ENCODE measurements at regions not wholly inside any gene's neighbourhood (a gene's known extent, or its start where the extent isn't known, plus 50 kb on each side); places are given as distances from the start of the nearest gene placed in this dataset. TPM values are rescaled to one million over a fixed set of nuclear protein-coding genes. Genes with fewer than 3 reads are reported as not detected.

DNA sequence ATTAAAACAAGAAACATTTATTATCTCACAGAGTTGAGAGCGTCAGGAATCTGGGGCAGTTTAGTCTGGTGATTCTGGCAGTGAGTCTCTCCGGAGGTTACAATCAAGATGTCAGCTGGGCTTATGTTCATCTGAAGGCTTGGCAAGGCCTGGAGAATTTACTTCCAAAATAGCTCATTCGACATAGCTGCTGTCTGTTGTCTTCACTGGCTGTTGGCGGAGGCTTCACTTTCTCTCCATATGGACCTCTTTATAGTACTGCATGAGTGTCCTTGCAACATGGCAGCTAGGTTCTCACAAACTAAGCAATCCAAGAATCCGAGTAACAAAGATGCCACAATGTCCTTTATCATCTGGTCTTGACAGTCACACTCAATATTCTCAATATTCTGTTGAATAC, 70.2 kb upstream of the ADGRL3 start:
- no peak for DNase-seq (ENCODE audit: low spot score in 2 of 2, unreplicated experiment in 2 of 2)
- TF ChIP-seq CTCF (IDR thresholded peaks at IDR 0.05; ENCODE audit: unreplicated experiment): no peak
- no peak overlapping the region for H3K4me3 Mint-ChIP-seq
- peaks cover 1% of the 10 kb centered on the region for H3K4me1 Mint-ChIP-seq
- H3K9me3 Mint-ChIP-seq: peaks cover 18% of the 10 kb centered on the region
- no peak overlapping the region for H3K27ac Mint-ChIP-seq
- H3K27me3 Mint-ChIP-seq (ENCODE audit: low read depth): no peaks in the 10 kb centered on the region
- no peaks in the 10 kb centered on the region for H3K36me3 Mint-ChIP-seq

- Mint-ChIP-seq H3K36me3 (no peaks in the 10 kb centered on the region), H3K9me3 (no peaks in the 10 kb centered on the region)
Observed at GRCh38 chr4:61143461-61143860, 56.7 kb upstream of the ADGRL3 start.

GRCh38 chr4:61149278-61149677, 50.8 kb upstream of the ADGRL3 start:
- TF ChIP-seq CTCF (IDR thresholded peaks at IDR 0.05; ENCODE audit: unreplicated experiment): no peak
- Mint-ChIP-seq H3K4me3 (no peak overlapping the region), H3K27ac (no peak overlapping the region), H3K9me3 (no peaks in the 10 kb centered on the region), H3K4me1 (no peaks in the 10 kb centered on the region), H3K36me3 (no peaks in the 10 kb centered on the region), H3K27me3 (ENCODE audit: low read depth) (no peaks in the 10 kb centered on the region)
- DNase-seq (ENCODE audit: low spot score in 2 of 2, unreplicated experiment in 2 of 2): no peak

More at GRCh38 chr4:61143461-61143860, 56.7 kb upstream of the ADGRL3 start:
- no peak overlapping the region for H3K4me3 Mint-ChIP-seq
- DNase-seq (ENCODE audit: low spot score in 2 of 2, unreplicated experiment in 2 of 2): no peak
- H3K27me3 Mint-ChIP-seq (ENCODE audit: low read depth): no peaks in the 10 kb centered on the region
- TF ChIP-seq CTCF (IDR thresholded peaks at IDR 0.05; ENCODE audit: unreplicated experiment): no peak
- H3K27ac Mint-ChIP-seq: no peak overlapping the region
- no peaks in the 10 kb centered on the region for H3K4me1 Mint-ChIP-seq

Small RNAs in the stretch of these regions (microRNA-seq; reads per million reads assigned to microRNA genes)
- not detected for gene MIR548AG1

All from mesothelial cell of epicardium (in vitro differentiated cells).